IMR-90 (cell line): ENCODE measurements at regions not wholly inside any gene's neighbourhood (a gene's known extent, or its start where the extent isn't known, plus 50 kb on each side); places are given as distances from the start of the nearest gene placed in this dataset.

Source experiments
- ATAC-seq: fragments of 200-7000 bp; cut with Tn5 transposase; 2 replicates; pipeline ENCODE4 v1.9.1; 2020; ENCODE audit warnings: low read depth, mild to moderate bottlenecking, moderate library complexity
- BruUV-seq: library from RNA; stranded (reverse); fragments of 400-500 nt; replicated peaks from 2 replicates; lab custom pipeline; 2021; lab: Mats Ljungman, UMichigan
- CTCF ChIA-PET: fragments of 300-600 bp; formaldehyde crosslinking; extraction: SDS; loops from one replicate; lab custom pipeline; 2021; ENCODE audit warnings: antibody characterized with exemption; lab: Yijun Ruan, JAX
- POLR2A ChIA-PET: fragments of 300-600 bp; sonication (Branson Sonifier 250); formaldehyde crosslinking; loops from one replicate; lab custom pipeline; 2022; ENCODE audit warnings: antibody characterized with exemption; ENCODE audit not compliant: unreplicated experiment; lab: Charles Lee
- DNase-seq: peaks from one replicate; pipeline ENCODE4 v3.0.0; 2013
- H2AFZ ChIP-seq: replicated peaks from 2 replicates; pipeline ENCODE3; 2013; ENCODE audit warnings: low read length, mild to moderate bottlenecking; ENCODE audit not compliant: poor library complexity
- H2AK5ac ChIP-seq: 2 replicates; pipeline ENCODE4 v1.6.1; 2013; ENCODE audit warnings: low read depth, low read length, inconsistent platforms
- H2AK9ac ChIP-seq: replicated peaks from 2 replicates; pipeline ENCODE3; 2013; ENCODE audit warnings: mild to moderate bottlenecking, low read depth, low read length, moderate library complexity; ENCODE audit not compliant: poor library complexity
- H2BK120ac ChIP-seq: 2 replicates; pipeline ENCODE4 v1.6.1; 2013; ENCODE audit warnings: low read depth, low read length, inconsistent platforms
- H2BK15ac ChIP-seq: 3 replicates; pipeline ENCODE4 v1.6.1; 2013; ENCODE audit warnings: low read depth, low read length, inconsistent platforms
- H2BK20ac ChIP-seq: 2 replicates; pipeline ENCODE4 v1.6.1; 2013; ENCODE audit warnings: low read depth, mild to moderate bottlenecking, inconsistent platforms, low read length, moderate library complexity
- H2BK5ac ChIP-seq: 2 replicates; pipeline ENCODE4 v1.6.1; 2013; ENCODE audit warnings: mild to moderate bottlenecking, low read depth, low read length, inconsistent platforms; ENCODE audit not compliant: poor library complexity, severe bottlenecking
- H3K14ac ChIP-seq: replicated peaks from 2 replicates; pipeline ENCODE4 v1.6.1; 2013; ENCODE audit warnings: low read depth, low read length, inconsistent platforms
- H3K18ac ChIP-seq: 2 replicates; pipeline ENCODE4 v1.6.1; 2013; ENCODE audit warnings: low read depth, low read length, control low read depth
- H3K23ac ChIP-seq: 2 replicates; pipeline ENCODE4 v1.6.1; 2013; ENCODE audit warnings: low read depth, low read length, inconsistent platforms
- H3K27ac ChIP-seq: 2 replicates; pipeline ENCODE4 v1.5.1; 2013; ENCODE audit warnings: mild to moderate bottlenecking, control low read depth, low read length; ENCODE audit not compliant: insufficient read depth
- H3K27me3 ChIP-seq: 2 replicates; pipeline ENCODE4 v1.6.1; 2013; ENCODE audit warnings: low read length; ENCODE audit not compliant: control insufficient read depth, insufficient read depth
- H3K36me3 ChIP-seq: 2 replicates; pipeline ENCODE4 v1.6.1; 2013; ENCODE audit warnings: low read length, mixed read lengths; ENCODE audit not compliant: control insufficient read depth, insufficient read depth
- H3K4ac ChIP-seq: 2 replicates; pipeline ENCODE4 v1.6.1; 2013; ENCODE audit warnings: low read depth, low read length, inconsistent platforms
- H3K4me1 ChIP-seq: 2 replicates; pipeline ENCODE4 v1.6.1; 2013; ENCODE audit warnings: low read length, mixed read lengths; ENCODE audit not compliant: control insufficient read depth, insufficient read depth
- H3K4me2 ChIP-seq: 2 replicates; pipeline ENCODE4 v1.6.1; 2013; ENCODE audit warnings: low read depth, mild to moderate bottlenecking, control low read depth, low read length, moderate library complexity
- H3K4me3 ChIP-seq: 2 replicates; pipeline ENCODE4 v1.5.1; 2013; ENCODE audit warnings: low read depth, mild to moderate bottlenecking, control low read depth, low read length, moderate library complexity; ENCODE audit not compliant: insufficient read depth
- H3K56ac ChIP-seq: 2 replicates; pipeline ENCODE4 v1.6.1; 2013; ENCODE audit warnings: low read length, inconsistent platforms; ENCODE audit not compliant: insufficient read depth; ENCODE audit errors: extremely low read depth
- H3K79me1 ChIP-seq, 2 experiments: 2 replicates each; pipeline ENCODE4 v1.6.1; 2013; ENCODE audit warnings: low read length in 2 of 2, inconsistent platforms in 1 of 2, low read depth in 1 of 2
- H3K9ac ChIP-seq: 2 replicates; pipeline ENCODE4 v1.6.1; 2013; ENCODE audit warnings: low read depth, low read length, control low read depth
- H3K9me1 ChIP-seq: 2 replicates; pipeline ENCODE4 v1.6.1; 2013; ENCODE audit warnings: low read length, inconsistent platforms; ENCODE audit not compliant: insufficient read depth
- H3K9me3 ChIP-seq: 2 replicates; pipeline ENCODE4 v1.6.1; 2013; ENCODE audit warnings: low read length; ENCODE audit not compliant: control insufficient read depth, insufficient read depth
- H4K20me1 ChIP-seq: 2 replicates; pipeline ENCODE4 v1.6.1; 2013; ENCODE audit warnings: low read length, inconsistent platforms; ENCODE audit not compliant: insufficient read depth
- H4K5ac ChIP-seq: 2 replicates; pipeline ENCODE4 v1.6.1; 2013; ENCODE audit warnings: mild to moderate bottlenecking, low read depth, low read length, control low read depth
- H4K8ac ChIP-seq, 2 experiments: 2 replicates each; pipeline ENCODE4 v1.6.1; 2013; ENCODE audit warnings: low read depth in 2 of 2, low read length in 2 of 2, control low read depth in 1 of 2, inconsistent platforms in 1 of 2
- H4K91ac ChIP-seq: 2 replicates; pipeline ENCODE4 v1.6.1; 2013; ENCODE audit warnings: low read depth, low read length, inconsistent platforms; ENCODE audit not compliant: insufficient read depth
- BHLHE40 ChIP-seq: fragments of 150-350 bp; IDR thresholded peaks from 2 replicates; pipeline ENCODE4 v1.6.1; 2016; ENCODE audit warnings: mild to moderate bottlenecking, low read depth, low read length
- CEBPB ChIP-seq: IDR thresholded peaks from 2 replicates; pipeline ENCODE4 v1.6.1; 2012; ENCODE audit warnings: low read depth, low read length, improper control_type of control experiment
- CHD1 ChIP-seq: IDR thresholded peaks from 2 replicates; pipeline ENCODE4 v1.6.1; 2012; ENCODE audit warnings: low read depth, low read length, improper control_type of control experiment
- CTCF ChIP-seq: conservative IDR thresholded peaks from 2 replicates; pipeline ENCODE4 v1.5.1; 2012; ENCODE audit warnings: mild to moderate bottlenecking, low read depth, low read length, improper control_type of control experiment
- ELK1 ChIP-seq: fragments of 150-350 bp; IDR thresholded peaks from 2 replicates; pipeline ENCODE4 v1.6.1; 2016; ENCODE audit warnings: low read depth, mild to moderate bottlenecking, low read length, moderate library complexity, borderline replicate concordance
- MAFK ChIP-seq: IDR thresholded peaks from 2 replicates; pipeline ENCODE4 v1.6.1; 2012; ENCODE audit warnings: low read depth, low read length, improper control_type of control experiment
- MAZ ChIP-seq: IDR thresholded peaks from 2 replicates; pipeline ENCODE4 v1.6.1; 2012; ENCODE audit warnings: low read depth, mild to moderate bottlenecking, low read length, improper control_type of control experiment, moderate library complexity, borderline replicate concordance
- RAD21 ChIP-seq: IDR thresholded peaks from 2 replicates; pipeline ENCODE4 v1.6.1; 2012; ENCODE audit warnings: low read length, improper control_type of control experiment
- RCOR1 ChIP-seq: IDR thresholded peaks from 2 replicates; pipeline ENCODE4 v1.6.1; 2012; ENCODE audit warnings: mild to moderate bottlenecking, low read length, improper control_type of control experiment; ENCODE audit not compliant: insufficient replicate concordance
- RFX5 ChIP-seq: IDR thresholded peaks from 2 replicates; pipeline ENCODE4 v1.8.0; 2012; ENCODE audit warnings: low read depth, mild to moderate bottlenecking, low read length, moderate library complexity
- USF2 ChIP-seq: fragments of 150-350 bp; IDR thresholded peaks from 2 replicates; pipeline ENCODE4 v1.6.1; 2017; ENCODE audit warnings: mild to moderate bottlenecking, antibody characterized with exemption, low read length, low read depth
- WGBS, 2 experiments: methylation state at CpG; one replicate each; pipeline versions ENCODE4 v1.1.5 to v1.1.7; 2013; ENCODE audit warnings: missing lambda C conversion rate in 2 of 2; ENCODE audit not compliant: insufficient read length in 1 of 2; ENCODE audit errors: extremely low coverage in 2 of 2; 5-methylcytosine and 5-hydroxymethylcytosine counted together
- dilution Hi-C: fragments of 300-500 bp; cut with HindIII; formaldehyde crosslinking; loops from one replicate; pipeline ENCODE4 v1.14.3; 2018; ENCODE audit warnings: low sequenced_read_pairs; ENCODE audit not compliant: unreplicated experiment
- in situ Hi-C: fragments of 300-500 bp; cut with MboI; formaldehyde crosslinking; loops from 3 replicates; pipeline ENCODE4 v1.14.3; 2019; ENCODE audit warnings: low sequenced_read_pairs, inconsistent platforms, mixed read lengths
- intact Hi-C: fragments of 100-400 bp; cut with micrococcal nuclease; formaldehyde crosslinking; loops from 2 replicates; pipeline ENCODE4 v1.10.0; 2022

- Histone ChIP-seq H2AFZ (no peak overlapping the region), H3K4me3 (no peak overlapping the region), H2BK5ac (no peak overlapping the region), H3K4ac (no peak overlapping the region), H2BK15ac (no peak overlapping the region), H3K9ac (no peak overlapping the region), H3K14ac (no peak overlapping the region), H2BK20ac (no peak overlapping the region), H3K56ac (no peak overlapping the region), H4K8ac (no peak overlapping the region), H3K4me2 (no peak overlapping the region), H3K23ac (no peak overlapping the region), H2BK120ac (no peak overlapping the region), H3K79me1 (no peaks in the 10 kb centered on the region), H3K27ac (no peak overlapping the region), H2AK5ac (no peak overlapping the region), H3K27me3 (no peaks in the 10 kb centered on the region), H3K18ac (no peak overlapping the region), H3K9me1 (no peaks in the 10 kb centered on the region), H3K4me1 (no peaks in the 10 kb centered on the region), H4K5ac (no peak overlapping the region), H2AK9ac (no peak overlapping the region), H4K91ac (no peak overlapping the region), H3K9me3 (no peaks in the 10 kb centered on the region), H4K20me1 (no peaks in the 10 kb centered on the region), H3K36me3 (no peaks in the 10 kb centered on the region)
- dilution Hi-C loops (no loop called here), intact Hi-C loops (no loop called here), in situ Hi-C loops (no loop called here)
- DNase-seq, result no peak
- WGBS, 2 experiments, result no CpG with 5 or more reads among the region's 1 CpG
- no TSS peak for BruUV-seq
- POLR2A ChIA-PET, result no interaction called here
- TF ChIP-seq USF2, result no peak
- no peak for TF ChIP-seq BHLHE40
- TF ChIP-seq MAFK, result no peak
- no peak for TF ChIP-seq CHD1
- no peak for TF ChIP-seq MAZ
- no peak for TF ChIP-seq RFX5
- no peak for TF ChIP-seq CTCF
- TF ChIP-seq RAD21, result no peak
- no peak for TF ChIP-seq ELK1
- TF ChIP-seq CEBPB, result no peak
- no peak for TF ChIP-seq RCOR1
- CTCF ChIA-PET, result no interaction called here
- ATAC-seq, result no peak
Measured at GRCh38 chr3:171532294-171532693, 72.1 kb upstream of the TNIK start.
